ENCODE measurements at regions not wholly inside any gene's neighbourhood (a gene's known extent, or its start where the extent isn't known, plus 50 kb on each side); places are given as distances from the start of the nearest gene placed in this dataset.
A peak's percentile ranks its signal among the peaks of the same experiment; 100 is the strongest.
"Not testable (repeated sequence)": the region's sequence is repeated elsewhere in the genome, so short reads cannot be mapped to it uniquely, and the experiment has no call there.

GRCh38 chr12:46990211-46990610 lies 89.2 kb upstream of the PCED1B start:
- DNase-seq = no peak

GRCh38 chr12:46992051-46992450 lies 87.4 kb upstream of the PCED1B start:
- not testable (repeated sequence) for DNase-seq

GRCh38 chr12:46998811-46999368 lies 80.5 kb upstream of the PCED1B start:
- no peak for DNase-seq

- DNase-seq = no peak
These were observed 74.8 kb upstream of the PCED1B start for GRCh38 chr12:47004634-47005033.

GRCh38 chr12:47007048-47007447 lies 72.4 kb upstream of the PCED1B start:
- DNase-seq = no peak

- no peak for DNase-seq
These were observed 66.9 kb upstream of the PCED1B start for GRCh38 chr12:47012552-47012951.

GRCh38 chr12:47014474-47014873 lies 64.9 kb upstream of the PCED1B start:
- DNase-seq = no peak

- DNase-seq = no peak
These were observed 64.0 kb upstream of the PCED1B start for GRCh38 chr12:47015381-47015780.

GRCh38 chr12:47017041-47017713 lies 62.2 kb upstream of the PCED1B start:
- DNase-seq = no peak

GRCh38 chr12:47017901-47018475 lies 61.4 kb upstream of the PCED1B start:
- no peak for DNase-seq

GRCh38 chr12:47020211-47020821 lies 59.1 kb upstream of the PCED1B start:
- DNase-seq = no peak

- peak; percentile 64 to 90 for DNase-seq
These were observed 58.1 kb upstream of the PCED1B start for GRCh38 chr12:47021298-47021697.

GRCh38 chr12:47022296-47022695 lies 57.1 kb upstream of the PCED1B start:
- DNase-seq = no peak

GRCh38 chr12:47023311-47023710 lies 56.1 kb upstream of the PCED1B start:
- DNase-seq = no peak

- no peak for DNase-seq
These were observed 55.5 kb upstream of the PCED1B start for GRCh38 chr12:47023953-47024352.

GRCh38 chr12:47024463-47024862 lies 55.0 kb upstream of the PCED1B start:
- DNase-seq = no peak

- no peak for DNase-seq
These were observed 54.1 kb upstream of the PCED1B start for GRCh38 chr12:47025349-47025748.

- DNase-seq = no peak
These were observed 53.6 kb upstream of the PCED1B start for GRCh38 chr12:47025798-47026197.

- DNase-seq = no peak
These were observed 53.1 kb upstream of the PCED1B start for GRCh38 chr12:47026291-47026690.
